Endothelial cell of umbilical vein (primary cell): ENCODE measurements at regions not wholly inside any gene's neighbourhood (a gene's known extent, or its start where the extent isn't known, plus 50 kb on each side); places are given as distances from the start of the nearest gene placed in this dataset.

ENCODE experiments used
- BruUV-seq: library from RNA; stranded (reverse); fragments of 400-500 nt; replicated peaks from 2 replicates; lab custom pipeline; 2021; lab: Mats Ljungman, UMichigan
- CTCF ChIA-PET: fragments of 300-600, 350-600 bp; sonication (Branson Sonifier 250); formaldehyde crosslinking; loops from one replicate; lab custom pipeline; 2021; ENCODE audit warnings: antibody characterized with exemption, inconsistent platforms; lab: Charles Lee
- POLR2A ChIA-PET: fragments of 300-600, 350-600 bp; sonication (Branson Sonifier 250); formaldehyde crosslinking; loops from one replicate; lab custom pipeline; 2021; ENCODE audit warnings: antibody characterized with exemption, inconsistent platforms; lab: Charles Lee
- DNase-seq: peaks from one replicate; pipeline ENCODE4 v3.0.0-alpha.2; 2011; ENCODE audit warnings: low read depth, low spot score
- FAIRE-seq: peaks from 2 replicates; lab custom pipeline; 2011; peaks lifted over from hg19 to GRCh38; lab: Jason Lieb, UNC
- H2AFZ ChIP-seq: 2 replicates; pipeline ENCODE4 v1.6.0; 2012; ENCODE audit warnings: low read depth, low read length, control low read depth, inconsistent platforms
- H3K27ac ChIP-seq: 2 replicates; pipeline ENCODE4 v1.5.1; 2011; ENCODE audit warnings: low read depth, mild to moderate bottlenecking, control low read depth, low read length, moderate library complexity; ENCODE audit not compliant: insufficient read depth
- H3K27me3 ChIP-seq, 2 experiments: 2 replicates each; pipeline versions ENCODE4 v1.6.0 to v1.6.1; 2011; ENCODE audit warnings: low read length in 2 of 2, mixed read lengths in 1 of 2; ENCODE audit not compliant: control insufficient read depth in 2 of 2, insufficient read depth in 2 of 2
- H3K36me3 ChIP-seq, 2 experiments: 2 replicates in 1 of 2; 3 replicates in 1 of 2; pipeline ENCODE4 v1.5.1; 2011; ENCODE audit warnings: low read length in 2 of 2, mild to moderate bottlenecking in 1 of 2, moderate library complexity in 1 of 2; ENCODE audit not compliant: control insufficient read depth in 2 of 2, insufficient read depth in 2 of 2; ENCODE audit errors: extremely low read depth in 1 of 2
- H3K4me1 ChIP-seq: 3 replicates; pipeline ENCODE4 v1.5.1; 2011; ENCODE audit warnings: mild to moderate bottlenecking, low read length; ENCODE audit not compliant: control insufficient read depth, insufficient read depth; ENCODE audit errors: extremely low read depth
- H3K4me2 ChIP-seq: 2 replicates; pipeline ENCODE4 v1.6.1; 2011; ENCODE audit warnings: low read length, control low read depth, mixed read lengths; ENCODE audit not compliant: insufficient read depth
- H3K4me3 ChIP-seq, 3 experiments: fragments of 200-600 bp in 1 of 3; sonication (generic), shearing (Covaris generic) in 1 of 3; replicated peaks in 1 of 3; 2 replicates each; pipeline ENCODE4 v1.5.1; 2011 to 2016; ENCODE audit warnings: control low read depth in 3 of 3, low read length in 3 of 3, mild to moderate bottlenecking in 2 of 3, inconsistent platforms in 1 of 3, low read depth in 1 of 3, moderate library complexity in 1 of 3; ENCODE audit not compliant: insufficient read depth in 1 of 3
- H3K79me2 ChIP-seq: 2 replicates; pipeline ENCODE4 v1.6.0; 2012; ENCODE audit warnings: low read length, inconsistent platforms; ENCODE audit not compliant: control insufficient read depth, insufficient read depth
- H3K9ac ChIP-seq: replicated peaks from 2 replicates; pipeline ENCODE3; 2011; ENCODE audit warnings: low read length, control low read depth; ENCODE audit not compliant: insufficient read depth; ENCODE audit errors: extremely low read depth
- H3K9me1 ChIP-seq: replicated peaks from 3 replicates; pipeline ENCODE4 v1.6.0; 2011; ENCODE audit warnings: mild to moderate bottlenecking, low read length; ENCODE audit not compliant: control insufficient read depth, insufficient read depth; ENCODE audit errors: extremely low read depth
- H3K9me3 ChIP-seq: replicated peaks from 2 replicates; pipeline ENCODE4 v1.5.1; 2012; ENCODE audit warnings: low read length, inconsistent platforms; ENCODE audit not compliant: control insufficient read depth, insufficient read depth
- H4K20me1 ChIP-seq: replicated peaks from 2 replicates; pipeline ENCODE3; 2011; ENCODE audit warnings: mild to moderate bottlenecking, low read length; ENCODE audit not compliant: control insufficient read depth, insufficient read depth; ENCODE audit errors: extremely low read depth
- CTCF ChIP-seq, 2 donors: IDR thresholded peaks; 1 replicate in 1 of 2; 2 replicates in 1 of 2; pipeline ENCODE4 v1.5.1; 2011; ENCODE audit warnings: low read length in 2 of 2, mild to moderate bottlenecking in 2 of 2, moderate library complexity in 2 of 2, control low read depth in 1 of 2, inconsistent platforms in 1 of 2, low read depth in 1 of 2; ENCODE audit not compliant: insufficient read depth in 1 of 2; ENCODE audit errors: extremely low read depth in 1 of 2
- EZH2 ChIP-seq: IDR thresholded peaks from 2 replicates; pipeline ENCODE4 v1.6.1; 2012; ENCODE audit warnings: borderline replicate concordance, low read depth, mild to moderate bottlenecking, moderate library complexity, low read length, inconsistent platforms; ENCODE audit not compliant: severe bottlenecking
- FOS ChIP-seq: IDR thresholded peaks from 2 replicates; pipeline ENCODE4 v1.6.1; 2011; ENCODE audit warnings: mild to moderate bottlenecking, low read length, moderate library complexity, borderline replicate concordance; ENCODE audit not compliant: insufficient read depth
- GATA2 ChIP-seq: IDR thresholded peaks from 2 replicates; pipeline ENCODE4 v1.7.0; 2011; ENCODE audit warnings: low read depth, mild to moderate bottlenecking, moderate library complexity, mixed read lengths, low read length; ENCODE audit not compliant: insufficient read length, insufficient read depth
- JUN ChIP-seq: IDR thresholded peaks from 2 replicates; pipeline ENCODE4 v1.6.1; 2011; ENCODE audit warnings: borderline replicate concordance, low read depth; ENCODE audit not compliant: insufficient read length, insufficient read depth
- MAX ChIP-seq: IDR thresholded peaks from 2 replicates; pipeline ENCODE4 v1.6.1; 2011; ENCODE audit not compliant: insufficient read depth, insufficient read length
- MYC ChIP-seq: IDR thresholded peaks from one replicate; pipeline ENCODE4 v1.6.1; 2011; ENCODE audit warnings: mild to moderate bottlenecking, low read depth, low read length
- POLR2A ChIP-seq: IDR thresholded peaks from 2 replicates; pipeline ENCODE4 v1.6.1; 2012; ENCODE audit warnings: low read depth, mild to moderate bottlenecking, control low read depth, low read length
- POLR2AphosphoS5 ChIP-seq: IDR thresholded peaks from 2 replicates; pipeline ENCODE4 v1.6.1; 2012; ENCODE audit warnings: low read depth, mild to moderate bottlenecking, control low read depth, low read length, moderate library complexity; ENCODE audit not compliant: insufficient read depth
- dilution Hi-C: fragments of 300-500 bp; cut with MboI; formaldehyde crosslinking; loops from one replicate; pipeline ENCODE4 v1.15.0; 2019; ENCODE audit warnings: low sequenced_read_pairs; ENCODE audit not compliant: extremely low pct_ligation_motif_present
- intact Hi-C: fragments of 100-400 bp; cut with micrococcal nuclease; formaldehyde crosslinking; loops from one replicate; pipeline ENCODE4 v1.10.0; 2022

- CTCF ChIA-PET: no interaction called here
- dilution Hi-C loops: no loop called here
Measured at GRCh38 chr16:17629936-17630335, 159.2 kb upstream of the XYLT1 start.

More at GRCh38 chr16:17629936-17630335, 159.2 kb upstream of the XYLT1 start:
- Histone ChIP-seq H3K4me2 (no peak overlapping the region), H3K9me1 (no peaks in the 10 kb centered on the region), H3K9me3 (peaks cover 8% of the 10 kb centered on the region), H2AFZ (no peak overlapping the region), H3K79me2 (no peaks in the 10 kb centered on the region), H3K9ac (no peak overlapping the region), H3K4me1 (no peaks in the 10 kb centered on the region), H3K36me3 (no peaks in the 10 kb centered on the region), H3K27ac (no peak overlapping the region), H3K27me3 (no peaks in the 10 kb centered on the region), H4K20me1 (no peaks in the 10 kb centered on the region), H3K4me3 (no peak overlapping the region)
- TF ChIP-seq JUN (no peak), CTCF (IDR thresholded peaks at IDR 0.05; ENCODE audit: extremely low read depth in 1 of 2, insufficient read depth in 1 of 2, low read depth in 1 of 2, low read length in 2 of 2) (no peak), POLR2AphosphoS5 (no peak), MYC (no peak), EZH2 (no peak), POLR2A (no peak), MAX (no peak), FOS (no peak), GATA2 (no peak)
- intact Hi-C loops: no loop called here
- no peak for DNase-seq
- FAIRE-seq: no peak
- no TSS peak for BruUV-seq
- POLR2A ChIA-PET: no interaction called here
